Keratinocyte (primary cell): ENCODE measurements at regions not wholly inside any gene's neighbourhood (a gene's known extent, or its start where the extent isn't known, plus 50 kb on each side); places are given as distances from the start of the nearest gene placed in this dataset.
"Not testable (repeated sequence)": the region's sequence is repeated elsewhere in the genome, so short reads cannot be mapped to it uniquely, and the experiment has no call there.

ENCODE experiments used
- DNase-seq: peaks from one replicate; pipeline ENCODE4 v3.0.0-alpha.2; 2011; ENCODE audit warnings: low read depth, missing footprints, low spot score
- FAIRE-seq: peaks from 2 replicates; lab custom pipeline; 2011; peaks lifted over from hg19 to GRCh38; lab: Jason Lieb, UNC
- H2AFZ ChIP-seq: 2 replicates; pipeline ENCODE4 v1.6.0; 2012; ENCODE audit warnings: low read length, control low read depth, inconsistent platforms; ENCODE audit not compliant: control insufficient read depth
- H3K27ac ChIP-seq: 2 replicates; pipeline ENCODE4 v1.5.1; 2011; ENCODE audit warnings: low read length; ENCODE audit not compliant: control insufficient read depth, insufficient read depth
- H3K27me3 ChIP-seq: 3 replicates; pipeline ENCODE4 v1.6.0; 2011; ENCODE audit warnings: low read length; ENCODE audit not compliant: control insufficient read depth, insufficient read depth; ENCODE audit errors: extremely low read depth
- H3K36me3 ChIP-seq, 2 experiments: 2 replicates in 1 of 2; 3 replicates in 1 of 2; pipeline ENCODE4 v1.5.1; 2011; ENCODE audit warnings: low read length in 2 of 2, mild to moderate bottlenecking in 1 of 2; ENCODE audit not compliant: control insufficient read depth in 2 of 2, insufficient read depth in 2 of 2; ENCODE audit errors: extremely low read depth in 1 of 2
- H3K4me1 ChIP-seq: 3 replicates; pipeline ENCODE4 v1.5.1; 2011; ENCODE audit warnings: low read length; ENCODE audit not compliant: control insufficient read depth, insufficient read depth; ENCODE audit errors: extremely low read depth
- H3K4me2 ChIP-seq: 3 replicates; pipeline ENCODE4 v1.6.0; 2011; ENCODE audit warnings: low read depth, low read length; ENCODE audit not compliant: control insufficient read depth, insufficient read depth; ENCODE audit errors: extremely low read depth
- H3K4me3 ChIP-seq, 3 experiments: fragments of 200-600 bp in 1 of 3; sonication (generic) in 1 of 3; 2 replicates in 2 of 3; 3 replicates in 1 of 3; pipeline ENCODE4 v1.5.1; 2011 to 2016; ENCODE audit warnings: low read length in 3 of 3, mild to moderate bottlenecking in 3 of 3, control low read depth in 2 of 3, inconsistent platforms in 1 of 3, low read depth in 1 of 3, mixed read lengths in 1 of 3, mixed run types in 1 of 3, moderate library complexity in 1 of 3; ENCODE audit not compliant: control insufficient read depth in 2 of 3, insufficient read depth in 2 of 3; ENCODE audit errors: extremely low read depth in 1 of 3
- H3K79me2 ChIP-seq: 2 replicates; pipeline ENCODE4 v1.6.0; 2012; ENCODE audit warnings: low read length; ENCODE audit not compliant: control insufficient read depth, insufficient read depth
- H3K9ac ChIP-seq: 3 replicates; pipeline ENCODE4 v1.6.0; 2011; ENCODE audit warnings: low read length; ENCODE audit not compliant: control insufficient read depth, insufficient read depth; ENCODE audit errors: extremely low read depth
- H3K9me1 ChIP-seq: 3 replicates; pipeline ENCODE4 v1.6.0; 2011; ENCODE audit warnings: low read length; ENCODE audit not compliant: control insufficient read depth, insufficient read depth; ENCODE audit errors: extremely low read depth
- H3K9me3 ChIP-seq: 2 replicates; pipeline ENCODE4 v1.5.1; 2012; ENCODE audit warnings: low read depth, low read length; ENCODE audit not compliant: control insufficient read depth
- H4K20me1 ChIP-seq: 3 replicates; pipeline ENCODE4 v1.6.0; 2011; ENCODE audit warnings: low read length; ENCODE audit not compliant: control insufficient read depth, insufficient read depth; ENCODE audit errors: extremely low read depth
- CTCF ChIP-seq, 3 experiments: IDR thresholded peaks in 1 of 3; conservative IDR thresholded peaks in 1 of 3; optimal IDR thresholded peaks in 1 of 3; 2 replicates in 2 of 3; 3 replicates in 1 of 3; pipeline versions ENCODE3 to v1.5.1; 2011; ENCODE audit warnings: low read length in 3 of 3, mild to moderate bottlenecking in 3 of 3, moderate library complexity in 2 of 3, control low read depth in 1 of 3, inconsistent platforms in 1 of 3; ENCODE audit not compliant: insufficient read depth in 2 of 3; ENCODE audit errors: extremely low read depth in 1 of 3
- EZH2 ChIP-seq: IDR thresholded peaks from one replicate; pipeline ENCODE4 v1.6.1; 2012; ENCODE audit warnings: inconsistent platforms, mild to moderate bottlenecking, low read length, moderate library complexity
- dilution Hi-C: fragments of 300-500 bp; cut with MboI; formaldehyde crosslinking; loops from one replicate; pipeline ENCODE4 v1.7.0; 2020; ENCODE audit warnings: low sequenced_read_pairs; ENCODE audit not compliant: extremely low pct_ligation_motif_present

- H3K27me3 ChIP-seq = no peaks in the 10 kb centered on the region
- no peaks in the 10 kb centered on the region for H3K9me3 ChIP-seq
- H3K79me2 ChIP-seq = no peaks in the 10 kb centered on the region
- no peaks in the 10 kb centered on the region for H4K20me1 ChIP-seq
- dilution Hi-C loops = no loop called here
- no peak overlapping the region for H3K4me2 ChIP-seq
- no peaks in the 10 kb centered on the region for H3K4me1 ChIP-seq
- TF ChIP-seq CTCF (optimal IDR thresholded peaks at IDR 0.05 in 1 of 3, IDR thresholded peaks at IDR 0.05 in 1 of 3, conservative IDR thresholded peaks at IDR 0.05 in 1 of 3; ENCODE audit: extremely low read depth in 1 of 3, insufficient read depth in 2 of 3, low read length in 3 of 3) (no peak), EZH2 (no peak)
- H2AFZ ChIP-seq = no peak overlapping the region
- H3K36me3 ChIP-seq = no peaks in the 10 kb centered on the region
- DNase-seq (no peak), FAIRE-seq (no peak)
- H3K9ac ChIP-seq = no peak overlapping the region
- H3K4me3 ChIP-seq = no peak overlapping the region
- H3K27ac ChIP-seq = no peak overlapping the region
- no peaks in the 10 kb centered on the region for H3K9me1 ChIP-seq
Observed at GRCh38 chr11:92045301-92045700, 179.3 kb upstream of the FAT3 start.

DNA sequence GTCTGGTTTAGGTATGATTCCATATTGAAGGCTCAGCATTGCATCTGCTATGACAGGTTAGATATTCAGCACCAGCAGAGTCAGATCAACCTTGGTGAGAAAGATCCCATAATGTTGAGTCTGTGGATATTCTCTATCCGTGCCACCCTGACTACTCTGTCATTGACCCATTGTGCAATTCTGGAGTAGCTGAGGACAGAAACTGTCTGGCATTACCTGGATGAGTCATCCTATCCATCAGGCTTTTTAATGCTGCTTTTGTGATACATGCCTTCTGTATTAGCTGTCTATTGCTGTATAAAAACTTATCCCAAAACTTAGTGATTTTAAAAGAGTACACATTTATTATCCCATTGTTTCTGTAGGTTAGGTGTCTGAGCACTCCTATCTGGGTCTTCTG, 189.1 kb upstream of the FAT3 start:
- Histone ChIP-seq H3K9ac (no peak overlapping the region), H3K4me1 (no peaks in the 10 kb centered on the region), H3K4me3 (no peak overlapping the region), H3K27me3 (no peaks in the 10 kb centered on the region), H3K27ac (no peak overlapping the region), H2AFZ (no peak overlapping the region), H3K36me3 (no peaks in the 10 kb centered on the region), H3K79me2 (no peaks in the 10 kb centered on the region), H4K20me1 (no peaks in the 10 kb centered on the region), H3K9me1 (no peaks in the 10 kb centered on the region), H3K4me2 (no peak overlapping the region), H3K9me3 (no peaks in the 10 kb centered on the region)
- FAIRE-seq = no peak
- TF ChIP-seq CTCF (optimal IDR thresholded peaks at IDR 0.05 in 1 of 3, IDR thresholded peaks at IDR 0.05 in 1 of 3, conservative IDR thresholded peaks at IDR 0.05 in 1 of 3; ENCODE audit: extremely low read depth in 1 of 3, insufficient read depth in 2 of 3, low read length in 3 of 3) (no peak), EZH2 (no peak)
- no peak for DNase-seq
- dilution Hi-C loops = no loop called here

- H3K4me2 ChIP-seq, H3K9ac ChIP-seq, H4K20me1 ChIP-seq, H2AFZ ChIP-seq, H3K4me3 ChIP-seq, DNase-seq, H3K27ac ChIP-seq, H3K79me2 ChIP-seq, FAIRE-seq, H3K36me3 ChIP-seq, H3K9me1 ChIP-seq, H3K27me3 ChIP-seq, H3K4me1 ChIP-seq, dilution Hi-C loops, H3K9me3 ChIP-seq: not testable (repeated sequence)
Observed at GRCh38 chr11:92027136-92027535, 197.5 kb upstream of the FAT3 start.
